Keratinocyte (primary cell): ENCODE measurements at regions not wholly inside any gene's neighbourhood (a gene's known extent, or its start where the extent isn't known, plus 50 kb on each side); places are given as distances from the start of the nearest gene placed in this dataset.

ENCODE experiments used
- DNase-seq: peaks from one replicate; pipeline ENCODE4 v3.0.0-alpha.2; 2011; ENCODE audit warnings: low read depth, missing footprints, low spot score
- FAIRE-seq: peaks from 2 replicates; lab custom pipeline; 2011; peaks lifted over from hg19 to GRCh38; lab: Jason Lieb, UNC
- H2AFZ ChIP-seq: 2 replicates; pipeline ENCODE4 v1.6.0; 2012; ENCODE audit warnings: low read length, control low read depth, inconsistent platforms; ENCODE audit not compliant: control insufficient read depth
- H3K27ac ChIP-seq: 2 replicates; pipeline ENCODE4 v1.5.1; 2011; ENCODE audit warnings: low read length; ENCODE audit not compliant: control insufficient read depth, insufficient read depth
- H3K27me3 ChIP-seq: 3 replicates; pipeline ENCODE4 v1.6.0; 2011; ENCODE audit warnings: low read length; ENCODE audit not compliant: control insufficient read depth, insufficient read depth; ENCODE audit errors: extremely low read depth
- H3K36me3 ChIP-seq, 2 experiments: 2 replicates in 1 of 2; 3 replicates in 1 of 2; pipeline ENCODE4 v1.5.1; 2011; ENCODE audit warnings: low read length in 2 of 2, mild to moderate bottlenecking in 1 of 2; ENCODE audit not compliant: control insufficient read depth in 2 of 2, insufficient read depth in 2 of 2; ENCODE audit errors: extremely low read depth in 1 of 2
- H3K4me1 ChIP-seq: 3 replicates; pipeline ENCODE4 v1.5.1; 2011; ENCODE audit warnings: low read length; ENCODE audit not compliant: control insufficient read depth, insufficient read depth; ENCODE audit errors: extremely low read depth
- H3K4me2 ChIP-seq: 3 replicates; pipeline ENCODE4 v1.6.0; 2011; ENCODE audit warnings: low read depth, low read length; ENCODE audit not compliant: control insufficient read depth, insufficient read depth; ENCODE audit errors: extremely low read depth
- H3K4me3 ChIP-seq, 3 experiments: fragments of 200-600 bp in 1 of 3; sonication (generic) in 1 of 3; 2 replicates in 2 of 3; 3 replicates in 1 of 3; pipeline ENCODE4 v1.5.1; 2011 to 2016; ENCODE audit warnings: low read length in 3 of 3, mild to moderate bottlenecking in 3 of 3, control low read depth in 2 of 3, inconsistent platforms in 1 of 3, low read depth in 1 of 3, mixed read lengths in 1 of 3, mixed run types in 1 of 3, moderate library complexity in 1 of 3; ENCODE audit not compliant: control insufficient read depth in 2 of 3, insufficient read depth in 2 of 3; ENCODE audit errors: extremely low read depth in 1 of 3
- H3K79me2 ChIP-seq: 2 replicates; pipeline ENCODE4 v1.6.0; 2012; ENCODE audit warnings: low read length; ENCODE audit not compliant: control insufficient read depth, insufficient read depth
- H3K9ac ChIP-seq: 3 replicates; pipeline ENCODE4 v1.6.0; 2011; ENCODE audit warnings: low read length; ENCODE audit not compliant: control insufficient read depth, insufficient read depth; ENCODE audit errors: extremely low read depth
- H3K9me1 ChIP-seq: 3 replicates; pipeline ENCODE4 v1.6.0; 2011; ENCODE audit warnings: low read length; ENCODE audit not compliant: control insufficient read depth, insufficient read depth; ENCODE audit errors: extremely low read depth
- H3K9me3 ChIP-seq: 2 replicates; pipeline ENCODE4 v1.5.1; 2012; ENCODE audit warnings: low read depth, low read length; ENCODE audit not compliant: control insufficient read depth
- H4K20me1 ChIP-seq: 3 replicates; pipeline ENCODE4 v1.6.0; 2011; ENCODE audit warnings: low read length; ENCODE audit not compliant: control insufficient read depth, insufficient read depth; ENCODE audit errors: extremely low read depth
- CTCF ChIP-seq, 3 experiments: IDR thresholded peaks in 1 of 3; conservative IDR thresholded peaks in 1 of 3; optimal IDR thresholded peaks in 1 of 3; 2 replicates in 2 of 3; 3 replicates in 1 of 3; pipeline versions ENCODE3 to v1.5.1; 2011; ENCODE audit warnings: low read length in 3 of 3, mild to moderate bottlenecking in 3 of 3, moderate library complexity in 2 of 3, control low read depth in 1 of 3, inconsistent platforms in 1 of 3; ENCODE audit not compliant: insufficient read depth in 2 of 3; ENCODE audit errors: extremely low read depth in 1 of 3
- EZH2 ChIP-seq: IDR thresholded peaks from one replicate; pipeline ENCODE4 v1.6.1; 2012; ENCODE audit warnings: inconsistent platforms, mild to moderate bottlenecking, low read length, moderate library complexity
- dilution Hi-C: fragments of 300-500 bp; cut with MboI; formaldehyde crosslinking; loops from one replicate; pipeline ENCODE4 v1.7.0; 2020; ENCODE audit warnings: low sequenced_read_pairs; ENCODE audit not compliant: extremely low pct_ligation_motif_present

GRCh38 chr17:15129986-15130385 lies 135.1 kb downstream of the PMP22 start:
- H4K20me1 ChIP-seq = no peaks in the 10 kb centered on the region
- TF ChIP-seq CTCF (optimal IDR thresholded peaks at IDR 0.05 in 1 of 3, IDR thresholded peaks at IDR 0.05 in 1 of 3, conservative IDR thresholded peaks at IDR 0.05 in 1 of 3; ENCODE audit: extremely low read depth in 1 of 3, insufficient read depth in 2 of 3, low read length in 3 of 3) (no peak), EZH2 (no peak)
- no peaks in the 10 kb centered on the region for H3K79me2 ChIP-seq
- H3K36me3 ChIP-seq = no peaks in the 10 kb centered on the region
- H3K4me3 ChIP-seq = no peak overlapping the region
- dilution Hi-C loops = no loop called here
- DNase-seq (no peak), FAIRE-seq (no peak)
- H2AFZ ChIP-seq = no peak overlapping the region
- no peak overlapping the region for H3K9ac ChIP-seq
- H3K9me1 ChIP-seq = no peaks in the 10 kb centered on the region
- H3K27ac ChIP-seq = no peak overlapping the region
- no peak overlapping the region for H3K4me2 ChIP-seq
- H3K4me1 ChIP-seq = no peaks in the 10 kb centered on the region
- no peaks in the 10 kb centered on the region for H3K27me3 ChIP-seq
- H3K9me3 ChIP-seq = no peaks in the 10 kb centered on the region

- Histone ChIP-seq H3K36me3 (no peaks in the 10 kb centered on the region), H3K79me2 (no peaks in the 10 kb centered on the region), H3K9me1 (no peaks in the 10 kb centered on the region), H3K9me3 (no peaks in the 10 kb centered on the region), H3K4me1 (no peaks in the 10 kb centered on the region), H3K9ac (no peak overlapping the region), H2AFZ (no peak overlapping the region), H3K27me3 (no peaks in the 10 kb centered on the region), H3K4me2 (no peak overlapping the region), H4K20me1 (no peaks in the 10 kb centered on the region), H3K27ac (no peak overlapping the region), H3K4me3 (no peak overlapping the region)
- TF ChIP-seq CTCF (optimal IDR thresholded peaks at IDR 0.05 in 1 of 3, IDR thresholded peaks at IDR 0.05 in 1 of 3, conservative IDR thresholded peaks at IDR 0.05 in 1 of 3; ENCODE audit: extremely low read depth in 1 of 3, insufficient read depth in 2 of 3, low read length in 3 of 3) = no peak
- no peak for TF ChIP-seq EZH2
- no peak for FAIRE-seq
- DNase-seq = no peak
- dilution Hi-C loops = no loop called here
Measured at GRCh38 chr17:15124746-15125145, 140.4 kb downstream of the PMP22 start.
